ENCODE measurements at regions not wholly inside any gene's neighbourhood (a gene's known extent, or its start where the extent isn't known, plus 50 kb on each side); places are given as distances from the start of the nearest gene placed in this dataset.

- no peak for DNase-seq (ENCODE audit: low spot score)
Measured at GRCh38 chr6:134708079-134708478, 241.8 kb downstream of the ALDH8A1 start.

- DNase-seq (ENCODE audit: low spot score) = no peak
Measured at GRCh38 chr6:134707342-134708031, 242.4 kb downstream of the ALDH8A1 start.

- DNase-seq (ENCODE audit: low spot score) = no peak
Measured at GRCh38 chr6:134706806-134707205, 243.1 kb downstream of the ALDH8A1 start.

GRCh38 chr6:134706153-134706552 lies 243.7 kb downstream of the ALDH8A1 start:
- no peak for DNase-seq (ENCODE audit: low spot score)

- no peak for DNase-seq (ENCODE audit: low spot score)
Measured at GRCh38 chr6:134703206-134703605, 246.7 kb downstream of the ALDH8A1 start.

- no peak for DNase-seq (ENCODE audit: low spot score)
Measured at GRCh38 chr6:134702279-134702678, 247.6 kb downstream of the ALDH8A1 start.

- no peak for DNase-seq (ENCODE audit: low spot score)
Measured at GRCh38 chr6:134701301-134701700, 248.6 kb downstream of the ALDH8A1 start.

- DNase-seq (ENCODE audit: low spot score) = no peak
Measured at GRCh38 chr6:134698228-134698627, 251.7 kb downstream of the ALDH8A1 start.

GRCh38 chr6:134692008-134692407 lies 257.9 kb downstream of the ALDH8A1 start:
- DNase-seq (ENCODE audit: low spot score) = no peak

- DNase-seq (ENCODE audit: low spot score) = no peak
Measured at GRCh38 chr6:134691180-134691579, 258.7 kb downstream of the ALDH8A1 start.

GRCh38 chr6:134690048-134690447 lies 259.9 kb downstream of the ALDH8A1 start:
- DNase-seq (ENCODE audit: low spot score) = no peak

GRCh38 chr6:134689641-134690040 lies 260.3 kb downstream of the ALDH8A1 start:
- DNase-seq (ENCODE audit: low spot score) = no peak

GRCh38 chr6:134689177-134689576 lies 260.7 kb downstream of the ALDH8A1 start:
- no peak for DNase-seq (ENCODE audit: low spot score)

- DNase-seq (ENCODE audit: low spot score) = no peak
Measured at GRCh38 chr6:134686071-134686470, 263.8 kb downstream of the ALDH8A1 start.

- DNase-seq (ENCODE audit: low spot score) = no peak
Measured at GRCh38 chr6:134684423-134684795, 265.5 kb downstream of the ALDH8A1 start.

GRCh38 chr6:134683783-134684422 lies 266.0 kb downstream of the ALDH8A1 start:
- DNase-seq (ENCODE audit: low spot score) = no peak

GRCh38 chr6:134680433-134680832 lies 269.5 kb downstream of the ALDH8A1 start:
- DNase-seq (ENCODE audit: low spot score) = no peak

GRCh38 chr6:134680021-134680420 lies 269.9 kb downstream of the ALDH8A1 start:
- DNase-seq (ENCODE audit: low spot score) = no peak

- DNase-seq (ENCODE audit: low spot score) = no peak
Measured at GRCh38 chr6:134678436-134678889, 271.4 kb downstream of the ALDH8A1 start.

GRCh38 chr6:134676307-134677281 lies 273.3 kb downstream of the ALDH8A1 start:
- no peak for DNase-seq (ENCODE audit: low spot score)

GRCh38 chr6:134675110-134676054 lies 274.5 kb downstream of the ALDH8A1 start:
- DNase-seq (ENCODE audit: low spot score) = no peak
